ENCODE measurements at regions not wholly inside any gene's neighbourhood (a gene's known extent, or its start where the extent isn't known, plus 50 kb on each side); places are given as distances from the start of the nearest gene placed in this dataset.

GRCh38 chr21:31500071-31500470 is 156.0 kb upstream of the TIAM1 start:
- DNase-seq (ENCODE audit: low spot score), result no peak

DNA sequence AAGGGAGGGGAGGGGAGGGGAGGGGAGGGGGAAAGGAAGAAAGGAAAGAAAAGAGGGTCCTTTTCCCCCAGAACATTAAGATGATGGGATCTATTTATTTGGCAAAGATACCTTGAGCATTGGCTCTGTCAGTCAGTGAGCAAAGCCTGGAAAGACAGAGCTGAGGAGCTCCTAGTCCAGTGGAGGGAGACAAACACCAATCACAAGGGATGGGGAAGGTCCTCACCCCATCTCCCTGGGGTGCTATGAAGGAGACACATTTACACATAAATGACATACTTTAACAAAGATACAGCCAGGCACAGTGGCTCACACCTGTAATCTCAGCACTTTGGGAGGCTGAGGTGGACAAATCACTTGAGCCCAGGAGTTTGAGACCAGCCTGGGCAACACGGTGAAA is 154.9 kb upstream of the TIAM1 start:
- DNase-seq (ENCODE audit: low spot score), result no peak

- DNase-seq (ENCODE audit: low spot score), result no peak
These were observed 153.9 kb upstream of the TIAM1 start for GRCh38 chr21:31497914-31498313.

GRCh38 chr21:31493350-31493880 is 149.4 kb upstream of the TIAM1 start:
- no peak for DNase-seq (ENCODE audit: low spot score)

- no peak for DNase-seq (ENCODE audit: low spot score)
These were observed 147.6 kb upstream of the TIAM1 start for GRCh38 chr21:31491617-31492016.

- DNase-seq (ENCODE audit: low spot score), result no peak
These were observed 146.4 kb upstream of the TIAM1 start for GRCh38 chr21:31490443-31490842.

GRCh38 chr21:31489726-31490125 is 145.7 kb upstream of the TIAM1 start:
- DNase-seq (ENCODE audit: low spot score), result no peak

GRCh38 chr21:31489014-31489413 is 145.0 kb upstream of the TIAM1 start:
- DNase-seq (ENCODE audit: low spot score), result no peak

DNA sequence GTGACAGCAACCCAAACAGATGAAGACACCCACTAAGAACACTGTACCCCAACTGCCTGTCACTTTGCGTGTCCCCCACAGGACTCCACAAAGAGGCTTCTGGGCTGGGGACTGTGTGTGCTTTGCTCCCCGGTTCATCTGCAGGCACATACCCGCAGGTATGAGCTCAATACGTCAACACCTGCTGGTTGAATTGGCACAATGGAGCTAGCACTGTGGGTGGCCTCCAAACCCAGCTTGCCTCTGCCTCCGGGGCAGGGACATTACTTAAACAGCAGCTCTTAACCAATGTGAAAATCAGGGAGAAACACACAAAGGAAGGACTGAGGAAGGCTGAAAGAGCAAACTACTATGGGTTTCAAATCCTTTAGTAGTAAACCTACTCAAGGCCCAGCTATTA is 140.2 kb upstream of the TIAM1 start:
- no peak for DNase-seq (ENCODE audit: low spot score)

DNA sequence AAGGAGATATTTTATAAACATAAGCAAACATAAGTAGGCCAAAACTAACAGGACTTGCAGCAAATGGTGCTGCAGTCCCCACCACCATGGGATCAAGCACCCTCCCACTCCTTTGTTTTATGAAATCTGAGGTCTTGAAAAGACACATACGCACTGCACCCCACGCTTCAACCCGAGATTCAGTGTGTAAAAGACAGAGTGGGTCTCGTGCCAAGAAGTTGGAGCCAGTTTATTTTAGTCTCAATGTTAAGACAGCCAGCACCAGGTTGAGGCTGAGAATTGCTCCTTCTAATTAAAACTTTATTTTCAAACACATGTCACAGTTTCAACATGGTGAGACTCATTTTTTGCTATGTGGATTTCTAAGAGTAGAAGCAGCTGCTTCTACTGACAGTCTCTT is 139.1 kb upstream of the TIAM1 start:
- DNase-seq (ENCODE audit: low spot score), result no peak

DNA sequence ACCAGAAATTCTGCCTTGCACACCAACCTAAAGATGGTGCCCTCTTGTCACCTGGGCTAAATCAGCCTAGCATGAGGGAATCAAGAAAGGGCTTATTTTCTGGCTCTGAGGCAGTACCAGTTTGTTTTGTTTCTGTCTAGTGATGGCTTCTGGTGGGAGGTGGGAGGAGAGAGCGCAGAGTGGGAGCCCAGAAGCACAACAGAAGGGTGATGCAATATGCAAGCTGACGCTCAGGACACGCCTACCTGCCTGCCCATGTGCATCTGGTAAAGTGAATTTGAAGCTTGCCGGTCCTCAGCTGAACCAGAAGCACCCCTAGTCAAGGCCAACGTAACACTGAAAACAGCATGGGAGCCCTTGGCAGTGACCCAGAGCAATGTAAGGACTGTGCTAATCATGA is 138.4 kb upstream of the TIAM1 start:
- DNase-seq (ENCODE audit: low spot score), result no peak

- no peak for DNase-seq (ENCODE audit: low spot score)
These were observed 136.2 kb upstream of the TIAM1 start for GRCh38 chr21:31480228-31480627.

GRCh38 chr21:31479714-31480113 is 135.7 kb upstream of the TIAM1 start:
- DNase-seq (ENCODE audit: low spot score), result no peak

GRCh38 chr21:31479222-31479621 is 135.2 kb upstream of the TIAM1 start:
- DNase-seq (ENCODE audit: low spot score), result no peak

DNA sequence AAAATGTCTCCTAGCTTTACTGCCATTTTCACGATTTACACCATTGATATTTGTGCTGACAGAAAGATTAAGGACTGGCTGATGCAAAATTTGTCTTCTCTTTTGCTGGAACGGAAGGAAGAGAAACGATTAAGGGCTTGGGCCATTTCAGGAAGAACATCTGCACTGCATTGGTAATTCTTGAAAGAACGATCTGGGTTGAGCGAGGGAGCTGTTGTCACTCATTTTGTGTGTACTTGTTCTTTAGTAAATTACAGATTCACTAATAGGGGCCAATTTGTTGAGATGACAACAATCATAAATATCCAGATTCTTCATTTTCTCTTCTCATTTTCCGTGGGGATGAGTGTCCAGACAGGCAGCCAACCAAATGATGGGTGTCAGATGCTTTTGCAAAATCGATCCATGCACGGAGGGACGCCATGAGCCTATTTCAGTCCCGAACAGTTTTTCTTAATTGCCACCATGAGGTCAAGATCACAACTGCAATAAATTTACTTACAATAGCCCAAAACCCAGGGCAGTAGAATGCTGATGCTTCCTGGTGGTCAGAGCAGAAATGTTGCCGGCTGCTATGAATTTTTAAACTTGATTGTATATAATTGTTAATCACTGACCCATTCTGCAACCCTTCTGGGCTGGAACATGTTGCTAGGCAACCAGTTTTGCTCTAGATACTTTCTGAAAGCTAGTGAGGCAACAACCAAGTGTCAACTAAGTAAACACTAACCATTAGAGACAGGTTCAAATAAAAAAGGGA is 132.4 kb upstream of the TIAM1 start:
- no peak for DNase-seq (ENCODE audit: low spot score)

GRCh38 chr21:31475223-31475622 is 131.2 kb upstream of the TIAM1 start:
- DNase-seq (ENCODE audit: low spot score), result no peak

GRCh38 chr21:31473685-31474345 is 129.8 kb upstream of the TIAM1 start:
- no peak for DNase-seq (ENCODE audit: low spot score)

DNA sequence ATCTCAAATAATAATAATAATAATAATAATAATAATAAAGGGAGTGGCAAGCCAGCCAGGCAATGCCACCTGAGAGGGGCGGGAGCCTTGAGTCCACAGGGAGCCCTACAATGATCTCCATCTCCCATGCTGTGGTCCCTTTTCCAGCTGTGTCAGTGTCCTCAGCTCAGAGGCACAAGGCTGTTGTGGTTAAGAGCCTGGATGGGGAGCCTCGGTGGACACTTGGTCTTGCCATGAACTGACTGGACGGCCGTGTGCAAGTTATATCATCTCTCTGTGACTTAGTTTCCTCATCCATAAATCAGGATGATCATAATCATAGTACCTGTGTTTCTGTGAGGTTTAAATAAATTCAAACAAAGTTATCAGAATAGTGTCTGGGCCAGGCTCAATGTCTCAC is 127.8 kb upstream of the TIAM1 start:
- no peak for DNase-seq (ENCODE audit: low spot score)

- no peak for DNase-seq (ENCODE audit: low spot score)
These were observed 127.0 kb upstream of the TIAM1 start for GRCh38 chr21:31470896-31471694.

DNA sequence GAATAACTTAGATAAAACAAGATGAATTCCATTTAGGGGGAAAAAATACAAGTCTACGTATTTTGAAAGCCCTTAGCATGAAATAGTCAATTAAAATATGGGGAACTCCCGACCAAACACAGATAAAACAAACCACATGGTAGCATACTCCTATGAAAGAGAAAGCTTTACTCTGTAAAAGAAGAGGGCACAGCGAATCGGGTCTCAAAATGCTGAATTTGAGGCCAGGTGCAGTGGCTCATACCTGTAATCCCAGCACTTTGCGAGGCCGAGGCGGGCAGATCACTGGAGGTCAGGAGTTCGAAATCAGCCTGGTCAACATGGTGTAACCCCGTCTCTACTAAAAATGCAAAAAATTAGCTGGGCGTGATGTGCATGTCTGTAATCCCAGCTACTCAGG is 116.9 kb upstream of the TIAM1 start:
- DNase-seq (ENCODE audit: low spot score), result no peak

DNA sequence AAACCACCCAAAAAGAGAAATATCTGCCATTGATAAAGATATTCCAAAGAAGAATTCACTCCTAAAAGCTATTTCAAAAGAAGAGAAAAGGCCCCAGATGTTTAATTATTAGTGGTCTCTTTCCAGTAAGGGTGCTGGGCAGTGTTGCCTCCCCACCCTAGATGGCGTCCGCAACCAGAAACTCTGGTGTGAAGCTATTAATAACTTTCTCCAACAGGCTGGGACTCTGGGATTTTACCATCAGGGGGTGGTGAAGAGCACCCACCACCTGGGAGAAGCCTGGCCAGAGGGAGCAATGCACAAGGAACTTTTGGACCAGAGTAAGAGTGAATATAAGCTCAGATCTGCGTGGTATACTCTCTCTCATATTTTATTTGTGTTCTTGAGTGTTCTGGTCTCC is 115.4 kb upstream of the TIAM1 start:
- DNase-seq (ENCODE audit: low spot score), result no peak

- DNase-seq (ENCODE audit: low spot score), result no peak
These were observed 113.6 kb upstream of the TIAM1 start for GRCh38 chr21:31457675-31458074.

- no peak for DNase-seq (ENCODE audit: low spot score)
These were observed 112.1 kb upstream of the TIAM1 start for GRCh38 chr21:31456201-31456600.
